ENCODE measurements at regions not wholly inside any gene's neighbourhood (a gene's known extent, or its start where the extent isn't known, plus 50 kb on each side); places are given as distances from the start of the nearest gene placed in this dataset.

DNA sequence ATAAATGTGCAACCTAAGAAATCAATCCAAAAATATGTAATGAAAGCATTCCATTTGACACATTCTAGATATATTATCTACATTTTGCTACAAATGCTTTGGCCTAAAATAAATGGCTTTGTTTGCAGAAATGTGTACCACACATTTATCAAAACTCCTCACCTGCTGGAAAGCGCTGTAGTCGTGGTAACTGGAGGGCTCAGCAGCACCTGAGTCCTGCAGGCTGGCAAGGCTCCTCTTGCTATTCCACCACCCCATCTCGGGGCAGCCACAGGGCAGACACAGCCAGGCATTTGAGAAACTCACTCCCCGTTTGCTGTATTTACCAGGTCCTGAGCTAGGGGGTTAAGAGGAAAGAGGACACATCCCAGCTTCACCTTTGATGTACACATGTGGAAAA is 68.1 kb upstream of the TOMM7 start:
- TF ChIP-seq, protein P1, sequence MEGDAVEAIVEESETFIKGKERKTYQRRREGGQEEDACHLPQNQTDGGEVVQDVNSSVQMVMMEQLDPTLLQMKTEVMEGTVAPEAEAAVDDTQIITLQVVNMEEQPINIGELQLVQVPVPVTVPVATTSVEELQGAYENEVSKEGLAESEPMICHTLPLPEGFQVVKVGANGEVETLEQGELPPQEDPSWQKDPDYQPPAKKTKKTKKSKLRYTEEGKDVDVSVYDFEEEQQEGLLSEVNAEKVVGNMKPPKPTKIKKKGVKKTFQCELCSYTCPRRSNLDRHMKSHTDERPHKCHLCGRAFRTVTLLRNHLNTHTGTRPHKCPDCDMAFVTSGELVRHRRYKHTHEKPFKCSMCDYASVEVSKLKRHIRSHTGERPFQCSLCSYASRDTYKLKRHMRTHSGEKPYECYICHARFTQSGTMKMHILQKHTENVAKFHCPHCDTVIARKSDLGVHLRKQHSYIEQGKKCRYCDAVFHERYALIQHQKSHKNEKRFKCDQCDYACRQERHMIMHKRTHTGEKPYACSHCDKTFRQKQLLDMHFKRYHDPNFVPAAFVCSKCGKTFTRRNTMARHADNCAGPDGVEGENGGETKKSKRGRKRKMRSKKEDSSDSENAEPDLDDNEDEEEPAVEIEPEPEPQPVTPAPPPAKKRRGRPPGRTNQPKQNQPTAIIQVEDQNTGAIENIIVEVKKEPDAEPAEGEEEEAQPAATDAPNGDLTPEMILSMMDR (IDR thresholded peaks at IDR 0.05) = no peak
- no peak for TF ChIP-seq POLR2A (IDR thresholded peaks at IDR 0.05)
